A549 (cell line): ENCODE measurements at regions not wholly inside any gene's neighbourhood (a gene's known extent, or its start where the extent isn't known, plus 50 kb on each side); places are given as distances from the start of the nearest gene placed in this dataset.

Experiments used
- CHD2 ChIP-seq: fragments of 150-350 bp; IDR thresholded peaks from 2 replicates; pipeline ENCODE4 v1.6.1; 2014; ENCODE audit warnings: low read length; ENCODE audit not compliant: partially characterized antibody
- EHMT2 ChIP-seq: fragments of 200-600 bp; sonication (generic); IDR thresholded peaks from 2 replicates; pipeline ENCODE4 v1.6.1; 2016; ENCODE audit warnings: antibody characterized with exemption, low read depth, mild to moderate bottlenecking, moderate library complexity
- RAD21 ChIP-seq, 2 experiments: fragments of >200 bp in 1 of 2; sonication (Bioruptor Twin) in 1 of 2; formaldehyde crosslinking in 1 of 2; IDR thresholded peaks in 1 of 2; conservative IDR thresholded peaks in 1 of 2; 2 replicates in 1 of 2; 3 replicates in 1 of 2; pipeline ENCODE4 v1.6.1; 2012 to 2018; ENCODE audit warnings: inconsistent platforms in 1 of 2
- TF ChIP-seq, protein P1 (sequence below): fragments of >200 bp; sonication (Bioruptor Twin); formaldehyde crosslinking; IDR thresholded peaks from 3 replicates; pipeline ENCODE4 v1.5.1; 2016

DNA sequence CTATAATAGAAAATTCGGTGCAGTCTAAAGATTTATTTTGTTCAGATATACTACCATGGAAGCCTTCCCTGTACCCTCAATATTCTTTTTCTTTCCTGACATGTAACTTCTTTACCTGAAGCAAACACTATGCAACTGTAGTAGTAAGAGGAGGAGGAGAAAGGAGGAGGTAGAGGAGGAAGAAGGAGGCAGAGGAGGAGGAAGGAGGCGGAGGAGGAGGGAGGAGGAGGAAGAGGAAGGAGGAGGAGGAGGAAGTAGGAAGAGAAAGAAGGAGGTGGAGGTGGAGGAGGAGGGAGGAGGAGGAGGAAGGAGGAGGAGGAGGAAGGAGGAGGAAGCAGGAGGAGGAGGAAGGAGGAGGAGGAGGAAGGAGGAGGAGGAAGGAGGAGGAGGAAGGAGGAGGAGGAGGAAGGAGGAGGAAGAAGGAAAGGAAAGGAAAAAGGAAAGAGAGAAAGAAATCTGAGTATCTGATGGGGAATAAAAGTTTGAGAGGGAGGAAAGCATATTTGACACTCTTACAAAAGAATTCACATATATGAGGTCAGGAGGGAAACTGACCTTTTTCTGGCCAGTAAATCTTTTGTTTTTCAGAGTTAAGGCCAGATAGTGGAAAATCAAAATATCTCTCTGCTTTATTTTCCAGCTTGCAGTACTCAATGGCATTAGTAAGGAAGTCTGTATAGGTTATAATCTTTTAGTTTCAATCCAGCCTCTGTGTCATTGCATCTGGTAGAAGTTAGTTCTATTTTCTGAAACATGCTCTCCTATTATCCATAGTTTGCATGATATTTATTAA lies 114.5 kb upstream of the LPAR1 start:
- TF ChIP-seq, protein P1, sequence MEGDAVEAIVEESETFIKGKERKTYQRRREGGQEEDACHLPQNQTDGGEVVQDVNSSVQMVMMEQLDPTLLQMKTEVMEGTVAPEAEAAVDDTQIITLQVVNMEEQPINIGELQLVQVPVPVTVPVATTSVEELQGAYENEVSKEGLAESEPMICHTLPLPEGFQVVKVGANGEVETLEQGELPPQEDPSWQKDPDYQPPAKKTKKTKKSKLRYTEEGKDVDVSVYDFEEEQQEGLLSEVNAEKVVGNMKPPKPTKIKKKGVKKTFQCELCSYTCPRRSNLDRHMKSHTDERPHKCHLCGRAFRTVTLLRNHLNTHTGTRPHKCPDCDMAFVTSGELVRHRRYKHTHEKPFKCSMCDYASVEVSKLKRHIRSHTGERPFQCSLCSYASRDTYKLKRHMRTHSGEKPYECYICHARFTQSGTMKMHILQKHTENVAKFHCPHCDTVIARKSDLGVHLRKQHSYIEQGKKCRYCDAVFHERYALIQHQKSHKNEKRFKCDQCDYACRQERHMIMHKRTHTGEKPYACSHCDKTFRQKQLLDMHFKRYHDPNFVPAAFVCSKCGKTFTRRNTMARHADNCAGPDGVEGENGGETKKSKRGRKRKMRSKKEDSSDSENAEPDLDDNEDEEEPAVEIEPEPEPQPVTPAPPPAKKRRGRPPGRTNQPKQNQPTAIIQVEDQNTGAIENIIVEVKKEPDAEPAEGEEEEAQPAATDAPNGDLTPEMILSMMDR: no peak
- TF ChIP-seq EHMT2 (no peak), CHD2 (no peak), RAD21 (conservative IDR thresholded peaks at IDR 0.05 in 1 of 2, IDR thresholded peaks at IDR 0.05 in 1 of 2) (no peak)
